OCI-LY3 (cell line): ENCODE measurements at regions not wholly inside any gene's neighbourhood (a gene's known extent, or its start where the extent isn't known, plus 50 kb on each side); places are given as distances from the start of the nearest gene placed in this dataset.

Experiments used
- H2AFZ ChIP-seq: fragments of 200-600, 300-600 bp; shearing (Covaris generic); 2 replicates; pipeline ENCODE4 v1.6.0; 2014; ENCODE audit warnings: antibody characterized with exemption, low read depth, low read length
- H3K27ac ChIP-seq: fragments of 200-600, 300-600 bp; sonication (generic); 2 replicates; pipeline ENCODE4 v1.5.1; 2014; ENCODE audit warnings: mild to moderate bottlenecking, low read length, moderate library complexity, mixed read lengths
- H3K27me3 ChIP-seq: fragments of 200-600, 300-600 bp; sonication (generic); 2 replicates; pipeline ENCODE4 v1.6.1; 2014; ENCODE audit warnings: low read depth, low read length, mixed read lengths
- H3K36me3 ChIP-seq: fragments of 200-600, 300-600 bp; sonication (generic); replicated peaks from 2 replicates; pipeline ENCODE3; 2014; ENCODE audit warnings: low read depth, low read length, mixed read lengths
- H3K4me1 ChIP-seq: fragments of 300-600, 200-600 bp; sonication (generic); 2 replicates; pipeline ENCODE4 v1.6.1; 2014; ENCODE audit warnings: low read length, mixed read lengths
- H3K4me2 ChIP-seq: fragments of 200-600, 300-600 bp; sonication (generic); 2 replicates; pipeline ENCODE4 v1.6.1; 2014; ENCODE audit warnings: low read length, mixed read lengths
- H3K4me3 ChIP-seq: fragments of 300-600, 200-600 bp; sonication (generic); 2 replicates; pipeline ENCODE4 v1.5.1; 2014; ENCODE audit warnings: antibody characterized with exemption, mild to moderate bottlenecking, low read length, moderate library complexity
- H3K79me2 ChIP-seq: fragments of 300-600, 200-600 bp; shearing (Covaris generic); 2 replicates; pipeline ENCODE4 v1.6.1; 2014; ENCODE audit warnings: mild to moderate bottlenecking, low read length, mixed read lengths
- H3K9ac ChIP-seq: fragments of 300-600, 200-600 bp; shearing (Covaris generic); 2 replicates; pipeline ENCODE4 v1.6.0; 2014; ENCODE audit warnings: mild to moderate bottlenecking, low read length, moderate library complexity
- H3K9me3 ChIP-seq: fragments of 200-600, 300-600 bp; shearing (Covaris generic); 2 replicates; pipeline ENCODE4 v1.6.1; 2014; ENCODE audit warnings: low read length, mixed read lengths; ENCODE audit not compliant: insufficient read depth
- H4K20me1 ChIP-seq: fragments of 200-600, 300-600 bp; sonication (generic); 2 replicates; pipeline ENCODE4 v1.6.1; 2016; ENCODE audit warnings: low read length, mixed read lengths; ENCODE audit not compliant: insufficient read depth
- CTCF ChIP-seq: fragments of 200-600, 300-600 bp; sonication (generic); IDR thresholded peaks from 2 replicates; pipeline ENCODE4 v1.5.1; 2014; ENCODE audit warnings: antibody characterized with exemption, low read length, low read depth
- EZH2phosphoT487 ChIP-seq: fragments of 200-600 bp; shearing (Covaris generic); IDR thresholded peaks from 2 replicates; pipeline ENCODE4 v1.6.1; 2018; ENCODE audit warnings: antibody characterized with exemption, mixed run types, low read depth

GRCh38 chr11:37595845-37596244 lies 997.8 kb upstream of the RAG2 start:
- Histone ChIP-seq H3K9me3 (no peaks in the 10 kb centered on the region), H3K4me1 (no peaks in the 10 kb centered on the region), H3K79me2 (no peaks in the 10 kb centered on the region), H3K9ac (no peak overlapping the region), H3K36me3 (no peaks in the 10 kb centered on the region), H2AFZ (no peak overlapping the region), H3K4me3 (no peak overlapping the region), H3K27me3 (no peaks in the 10 kb centered on the region), H3K27ac (no peak overlapping the region), H3K4me2 (no peak overlapping the region), H4K20me1 (no peaks in the 10 kb centered on the region)
- TF ChIP-seq EZH2phosphoT487 = no peak
- no peak for TF ChIP-seq CTCF

- no peaks in the 10 kb centered on the region for H4K20me1 ChIP-seq
- no peak overlapping the region for H2AFZ ChIP-seq
- H3K4me2 ChIP-seq = no peak overlapping the region
- no peak overlapping the region for H3K9ac ChIP-seq
- H3K36me3 ChIP-seq = no peaks in the 10 kb centered on the region
- no peak overlapping the region for H3K27ac ChIP-seq
- no peaks in the 10 kb centered on the region for H3K79me2 ChIP-seq
- H3K4me3 ChIP-seq = no peak overlapping the region
- H3K27me3 ChIP-seq = no peaks in the 10 kb centered on the region
- TF ChIP-seq EZH2phosphoT487 = no peak
- TF ChIP-seq CTCF = no peak
- no peaks in the 10 kb centered on the region for H3K4me1 ChIP-seq
- H3K9me3 ChIP-seq = no peaks in the 10 kb centered on the region
Measured at GRCh38 chr11:37574361-37574760, 976.3 kb upstream of the RAG2 start.

GRCh38 chr11:37572491-37573171 lies 974.6 kb upstream of the RAG2 start:
- Histone ChIP-seq H3K27ac (no peak overlapping the region), H3K36me3 (no peaks in the 10 kb centered on the region), H3K27me3 (no peaks in the 10 kb centered on the region), H2AFZ (no peak overlapping the region), H3K9ac (no peak overlapping the region), H3K4me1 (no peaks in the 10 kb centered on the region), H4K20me1 (no peaks in the 10 kb centered on the region), H3K79me2 (no peaks in the 10 kb centered on the region), H3K9me3 (no peaks in the 10 kb centered on the region), H3K4me2 (no peak overlapping the region), H3K4me3 (no peak overlapping the region)
- no peak for TF ChIP-seq EZH2phosphoT487

DNA sequence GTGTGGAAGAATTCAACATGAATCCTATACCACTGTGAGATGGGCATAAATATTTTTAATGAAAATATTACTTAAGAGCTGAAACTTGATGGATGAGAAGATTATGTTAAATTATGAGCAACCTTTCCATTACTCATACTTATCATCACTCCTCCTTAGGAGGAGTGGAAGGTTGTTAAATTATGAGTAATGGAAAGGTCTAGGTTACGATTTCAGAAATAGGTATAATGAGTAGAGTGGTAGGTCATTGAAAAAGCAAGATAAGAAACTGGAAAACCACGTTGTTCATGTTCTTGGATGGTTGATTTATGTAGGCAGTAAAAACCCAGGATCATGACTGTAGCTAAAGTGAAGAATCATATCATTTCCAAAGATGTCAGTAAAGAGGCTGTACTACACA lies 973.2 kb upstream of the RAG2 start:
- no peak for TF ChIP-seq CTCF
- Histone ChIP-seq H2AFZ (no peak overlapping the region), H3K27ac (no peak overlapping the region)

More for the DNA sequence above, 973.2 kb upstream of the RAG2 start:
- H3K27me3 ChIP-seq = no peaks in the 10 kb centered on the region
- no peak overlapping the region for H3K4me3 ChIP-seq
- no peak overlapping the region for H3K9ac ChIP-seq
- no peak overlapping the region for H3K4me2 ChIP-seq
- H3K4me1 ChIP-seq = no peaks in the 10 kb centered on the region
- H3K9me3 ChIP-seq = no peaks in the 10 kb centered on the region
- no peaks in the 10 kb centered on the region for H3K36me3 ChIP-seq
- no peaks in the 10 kb centered on the region for H3K79me2 ChIP-seq
- no peaks in the 10 kb centered on the region for H4K20me1 ChIP-seq
